Panc1 (cell line): ENCODE measurements at regions not wholly inside any gene's neighbourhood (a gene's known extent, or its start where the extent isn't known, plus 50 kb on each side); places are given as distances from the start of the nearest gene placed in this dataset.

Experiments
- ATAC-seq: fragments of 200-7000 bp; cut with Tn5 transposase; 2 replicates; pipeline ENCODE4 v1.9.1; 2020; ENCODE audit warnings: mild to moderate bottlenecking, moderate library complexity
- BruUV-seq: library from RNA; stranded (reverse); fragments of 400-500 nt; replicated peaks from 2 replicates; lab custom pipeline; 2021; lab: Mats Ljungman, UMichigan
- CTCF ChIA-PET: fragments of 300-600 bp; sonication (Branson Sonifier 250); formaldehyde crosslinking; loops from one replicate; lab custom pipeline; 2022; ENCODE audit warnings: antibody characterized with exemption; lab: Charles Lee
- POLR2A ChIA-PET: fragments of 300-600 bp; sonication (Branson Sonifier 250); formaldehyde crosslinking; loops from one replicate; lab custom pipeline; 2022; ENCODE audit warnings: antibody characterized with exemption; lab: Charles Lee
- DNase-seq: peaks from one replicate; pipeline ENCODE4 v3.0.0-alpha.2; 2010; ENCODE audit warnings: low read depth, low spot score
- H3K27ac ChIP-seq: 2 replicates; pipeline ENCODE4 v1.5.1; 2011; ENCODE audit warnings: mild to moderate bottlenecking, low read length, inconsistent platforms
- H3K27me3 ChIP-seq: fragments of 200-500 bp; sonication (Bioruptor generic); 2 replicates; pipeline ENCODE4 v1.6.0; 2014; ENCODE audit warnings: low read length, inconsistent platforms; ENCODE audit not compliant: control insufficient read depth, insufficient read depth
- H3K36me3 ChIP-seq: fragments of 200-500 bp; sonication (Bioruptor generic); 2 replicates; pipeline ENCODE4 v1.5.1; 2014; ENCODE audit warnings: inconsistent platforms, mild to moderate bottlenecking, low read length, moderate library complexity; ENCODE audit not compliant: control insufficient read depth, insufficient read depth
- H3K4me1 ChIP-seq: 2 replicates; pipeline ENCODE4 v1.5.1; 2011; ENCODE audit warnings: inconsistent platforms, mild to moderate bottlenecking, low read length, moderate library complexity; ENCODE audit not compliant: control insufficient read depth, insufficient read depth
- H3K4me3 ChIP-seq, 2 experiments: 2 replicates each; pipeline ENCODE4 v1.5.1; 2011 to 2012; ENCODE audit warnings: low read depth in 2 of 2, low read length in 2 of 2, mild to moderate bottlenecking in 2 of 2, inconsistent platforms in 1 of 2, moderate library complexity in 1 of 2
- H3K9me3 ChIP-seq: fragments of 200-500 bp; sonication (Bioruptor generic); 2 replicates; pipeline ENCODE4 v1.5.1; 2014; ENCODE audit warnings: low read depth, mild to moderate bottlenecking, inconsistent platforms, low read length, moderate library complexity; ENCODE audit not compliant: control insufficient read depth, insufficient read depth
- POLR2AphosphoS5 ChIP-seq: IDR thresholded peaks from 2 replicates; pipeline ENCODE4 v1.6.1; 2012; ENCODE audit warnings: mild to moderate bottlenecking, low read depth, low read length, moderate library complexity
- SIN3A ChIP-seq: IDR thresholded peaks from 2 replicates; pipeline ENCODE4 v1.6.1; 2012; ENCODE audit warnings: low read depth, mild to moderate bottlenecking, low read length, moderate library complexity, borderline replicate concordance; ENCODE audit not compliant: insufficient read depth
- TCF7L2 ChIP-seq: IDR thresholded peaks from 2 replicates; pipeline ENCODE4 v1.6.1; 2011; ENCODE audit warnings: mild to moderate bottlenecking, low read depth, low read length, inconsistent platforms
- in situ Hi-C: cut with HindIII; loops from 2 replicates; pipeline ENCODE4 v1.10.0; 2016; ENCODE audit warnings: low sequenced_read_pairs, low pct_unique_long_range_greater_than_20kb
- intact Hi-C: fragments of 100-400 bp; cut with micrococcal nuclease; formaldehyde crosslinking; loops from one replicate; pipeline ENCODE4 v1.10.0; 2022; ENCODE audit not compliant: unreplicated experiment
- TF ChIP-seq, protein P1 (sequence below), 2 experiments: IDR thresholded peaks; 2 replicates each; pipeline ENCODE4 v1.6.1; 2011 to 2012; ENCODE audit warnings: low read depth in 2 of 2, control low read depth in 1 of 2, low read length in 1 of 2, mild to moderate bottlenecking in 1 of 2, moderate library complexity in 1 of 2; ENCODE audit not compliant: insufficient read depth in 1 of 2
- TF ChIP-seq, protein P2 (sequence below): fragments of 450-650 bp; IDR thresholded peaks from 2 replicates; pipeline ENCODE4 v1.5.1; 2017; ENCODE audit warnings: mild to moderate bottlenecking

DNA sequence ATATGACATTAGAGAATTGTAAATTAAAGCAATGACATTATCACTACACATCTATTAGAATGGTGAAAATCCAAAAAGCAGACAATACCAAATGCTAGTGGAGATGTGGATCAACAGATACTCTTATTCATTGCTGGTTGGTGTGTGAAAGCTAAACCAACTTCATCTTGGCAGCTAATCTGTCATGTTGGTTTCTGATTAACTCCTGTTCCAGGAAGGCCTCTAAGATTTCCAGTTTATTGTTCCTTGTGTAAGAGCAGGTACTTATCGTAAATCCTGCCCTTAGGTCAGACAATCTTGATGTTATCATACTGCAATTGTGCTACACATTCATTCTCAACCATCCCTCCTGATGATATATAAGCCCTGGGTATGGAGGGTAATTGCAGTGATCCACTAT lies 809.0 kb upstream of the DIAPH2 start:
- Histone ChIP-seq H3K27ac (no peak overlapping the region), H3K4me1 (no peaks in the 10 kb centered on the region), H3K36me3 (no peaks in the 10 kb centered on the region), H3K4me3 (no peak overlapping the region), H3K27me3 (no peaks in the 10 kb centered on the region), H3K9me3 (no peaks in the 10 kb centered on the region)
- BruUV-seq, result no TSS peak
- TF ChIP-seq SIN3A (no peak), TCF7L2 (no peak), POLR2AphosphoS5 (no peak)
- TF ChIP-seq, protein P1, sequence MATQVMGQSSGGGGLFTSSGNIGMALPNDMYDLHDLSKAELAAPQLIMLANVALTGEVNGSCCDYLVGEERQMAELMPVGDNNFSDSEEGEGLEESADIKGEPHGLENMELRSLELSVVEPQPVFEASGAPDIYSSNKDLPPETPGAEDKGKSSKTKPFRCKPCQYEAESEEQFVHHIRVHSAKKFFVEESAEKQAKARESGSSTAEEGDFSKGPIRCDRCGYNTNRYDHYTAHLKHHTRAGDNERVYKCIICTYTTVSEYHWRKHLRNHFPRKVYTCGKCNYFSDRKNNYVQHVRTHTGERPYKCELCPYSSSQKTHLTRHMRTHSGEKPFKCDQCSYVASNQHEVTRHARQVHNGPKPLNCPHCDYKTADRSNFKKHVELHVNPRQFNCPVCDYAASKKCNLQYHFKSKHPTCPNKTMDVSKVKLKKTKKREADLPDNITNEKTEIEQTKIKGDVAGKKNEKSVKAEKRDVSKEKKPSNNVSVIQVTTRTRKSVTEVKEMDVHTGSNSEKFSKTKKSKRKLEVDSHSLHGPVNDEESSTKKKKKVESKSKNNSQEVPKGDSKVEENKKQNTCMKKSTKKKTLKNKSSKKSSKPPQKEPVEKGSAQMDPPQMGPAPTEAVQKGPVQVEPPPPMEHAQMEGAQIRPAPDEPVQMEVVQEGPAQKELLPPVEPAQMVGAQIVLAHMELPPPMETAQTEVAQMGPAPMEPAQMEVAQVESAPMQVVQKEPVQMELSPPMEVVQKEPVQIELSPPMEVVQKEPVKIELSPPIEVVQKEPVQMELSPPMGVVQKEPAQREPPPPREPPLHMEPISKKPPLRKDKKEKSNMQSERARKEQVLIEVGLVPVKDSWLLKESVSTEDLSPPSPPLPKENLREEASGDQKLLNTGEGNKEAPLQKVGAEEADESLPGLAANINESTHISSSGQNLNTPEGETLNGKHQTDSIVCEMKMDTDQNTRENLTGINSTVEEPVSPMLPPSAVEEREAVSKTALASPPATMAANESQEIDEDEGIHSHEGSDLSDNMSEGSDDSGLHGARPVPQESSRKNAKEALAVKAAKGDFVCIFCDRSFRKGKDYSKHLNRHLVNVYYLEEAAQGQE (IDR thresholded peaks at IDR 0.05; ENCODE audit: insufficient read depth in 1 of 2, low read depth in 2 of 2, low read length in 1 of 2), result no peak
- TF ChIP-seq, protein P2, sequence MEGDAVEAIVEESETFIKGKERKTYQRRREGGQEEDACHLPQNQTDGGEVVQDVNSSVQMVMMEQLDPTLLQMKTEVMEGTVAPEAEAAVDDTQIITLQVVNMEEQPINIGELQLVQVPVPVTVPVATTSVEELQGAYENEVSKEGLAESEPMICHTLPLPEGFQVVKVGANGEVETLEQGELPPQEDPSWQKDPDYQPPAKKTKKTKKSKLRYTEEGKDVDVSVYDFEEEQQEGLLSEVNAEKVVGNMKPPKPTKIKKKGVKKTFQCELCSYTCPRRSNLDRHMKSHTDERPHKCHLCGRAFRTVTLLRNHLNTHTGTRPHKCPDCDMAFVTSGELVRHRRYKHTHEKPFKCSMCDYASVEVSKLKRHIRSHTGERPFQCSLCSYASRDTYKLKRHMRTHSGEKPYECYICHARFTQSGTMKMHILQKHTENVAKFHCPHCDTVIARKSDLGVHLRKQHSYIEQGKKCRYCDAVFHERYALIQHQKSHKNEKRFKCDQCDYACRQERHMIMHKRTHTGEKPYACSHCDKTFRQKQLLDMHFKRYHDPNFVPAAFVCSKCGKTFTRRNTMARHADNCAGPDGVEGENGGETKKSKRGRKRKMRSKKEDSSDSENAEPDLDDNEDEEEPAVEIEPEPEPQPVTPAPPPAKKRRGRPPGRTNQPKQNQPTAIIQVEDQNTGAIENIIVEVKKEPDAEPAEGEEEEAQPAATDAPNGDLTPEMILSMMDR, result no peak
- intact Hi-C loops (no loop called here), in situ Hi-C loops (no loop called here)
- DNase-seq (no peak), ATAC-seq (no peak)
- CTCF ChIA-PET, result no interaction called here
- POLR2A ChIA-PET, result no interaction called here

DNA sequence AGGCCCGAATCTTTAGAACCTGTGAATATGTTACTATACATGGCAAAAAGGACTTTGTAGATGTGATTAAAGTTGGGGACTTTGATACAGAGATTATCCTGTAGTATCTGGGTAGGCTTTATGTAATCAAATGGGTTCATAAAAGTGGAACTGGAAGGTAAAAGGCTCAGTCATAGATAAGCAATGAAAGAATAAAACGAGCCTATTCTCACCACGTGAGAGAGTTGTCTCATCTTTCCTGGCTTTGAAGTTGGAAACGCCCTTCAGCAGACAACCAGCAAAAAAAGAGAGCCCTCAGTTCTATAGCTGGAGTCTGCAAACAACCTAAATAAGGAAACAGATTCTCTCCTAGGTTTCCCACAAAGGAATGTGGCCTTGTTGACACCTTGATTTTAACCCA lies 805.8 kb upstream of the DIAPH2 start:
- intact Hi-C loops (no loop called here), in situ Hi-C loops (no loop called here)
- H3K4me1 ChIP-seq, result no peaks in the 10 kb centered on the region
- no peak for ATAC-seq
- H3K36me3 ChIP-seq, result no peaks in the 10 kb centered on the region
- ChIA-PET CTCF (no interaction called here), POLR2A (no interaction called here)
- TF ChIP-seq SIN3A (no peak), TCF7L2 (no peak), POLR2AphosphoS5 (no peak)
- TF ChIP-seq, protein P1 (IDR thresholded peaks at IDR 0.05; ENCODE audit: insufficient read depth in 1 of 2, low read depth in 2 of 2, low read length in 1 of 2), result no peak
- TF ChIP-seq, protein P2, result no peak
- no peak for DNase-seq
- no peak overlapping the region for H3K4me3 ChIP-seq
- H3K27ac ChIP-seq, result no peak overlapping the region
- no peaks in the 10 kb centered on the region for H3K9me3 ChIP-seq
- no peaks in the 10 kb centered on the region for H3K27me3 ChIP-seq
- no TSS peak for BruUV-seq
